Smooth muscle cell of the brain vasculature (primary cell): ENCODE measurements at regions not wholly inside any gene's neighbourhood (a gene's known extent, or its start where the extent isn't known, plus 50 kb on each side); places are given as distances from the start of the nearest gene placed in this dataset.

Experiments used
- DNase-seq: peaks from one replicate; pipeline ENCODE4 v3.0.0-alpha.2; 2012; ENCODE audit warnings: low read depth, low spot score

DNA sequence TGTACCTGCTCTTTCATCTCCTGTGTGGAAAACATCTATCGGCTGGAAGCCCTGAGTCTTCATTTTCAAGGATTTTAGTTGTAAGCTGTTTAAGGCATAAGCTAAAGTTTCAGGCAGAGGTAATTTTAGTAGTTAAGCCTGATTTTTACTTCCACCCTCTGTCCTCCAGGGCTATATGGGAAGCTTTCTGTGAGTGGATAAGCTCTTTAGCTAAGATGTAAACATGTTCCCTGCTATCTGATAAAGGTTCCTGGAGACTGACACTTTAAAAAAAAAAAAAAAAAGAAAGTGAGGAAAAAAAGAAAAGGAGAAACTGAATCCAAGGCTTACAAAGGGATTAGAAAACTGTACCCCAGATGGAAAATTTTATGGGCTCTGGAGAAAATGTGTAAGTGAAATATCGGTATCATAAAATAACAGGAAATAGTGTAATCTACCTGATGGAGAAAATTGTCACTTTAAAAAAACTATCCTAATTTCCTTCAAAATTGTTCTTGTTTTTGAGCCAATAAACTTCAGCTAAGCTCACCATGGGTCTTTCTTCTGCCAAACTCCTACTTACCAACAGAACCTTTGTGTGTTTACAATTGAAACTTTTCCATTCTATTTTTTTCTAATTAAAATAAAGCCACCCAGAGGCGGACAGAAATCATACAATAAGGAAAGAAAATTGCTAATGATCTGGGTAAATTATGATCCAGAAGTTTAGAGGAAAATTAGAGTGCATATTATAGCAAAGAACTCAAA lies 180.5 kb downstream of the TGFB2 start:
- no peak for DNase-seq

DNA sequence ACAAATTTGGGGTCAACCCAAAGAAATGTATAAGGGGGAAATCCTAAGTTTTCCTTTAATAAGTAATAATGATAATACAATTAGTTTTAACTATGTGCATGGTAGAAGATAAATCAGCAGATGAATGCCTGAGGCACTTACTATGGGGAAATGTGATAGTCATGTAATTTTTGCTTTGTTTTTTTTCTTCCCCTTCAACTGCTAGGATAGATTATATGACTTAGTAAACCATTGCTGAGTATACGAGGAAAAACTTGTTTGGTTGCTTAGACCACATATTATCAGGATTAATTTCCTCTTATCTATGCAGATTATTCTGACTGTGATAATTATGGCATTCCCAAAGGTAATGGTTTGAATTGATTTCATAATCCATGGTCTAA lies 181.1 kb downstream of the TGFB2 start:
- DNase-seq = no peak

- DNase-seq = no peak
Measured at GRCh38 chr1:218527737-218528136, 182.6 kb downstream of the TGFB2 start.

- no peak for DNase-seq
Measured at GRCh38 chr1:218529646-218530300, 184.6 kb downstream of the TGFB2 start.

GRCh38 chr1:218531936-218532335 lies 186.8 kb downstream of the TGFB2 start:
- DNase-seq = no peak

DNA sequence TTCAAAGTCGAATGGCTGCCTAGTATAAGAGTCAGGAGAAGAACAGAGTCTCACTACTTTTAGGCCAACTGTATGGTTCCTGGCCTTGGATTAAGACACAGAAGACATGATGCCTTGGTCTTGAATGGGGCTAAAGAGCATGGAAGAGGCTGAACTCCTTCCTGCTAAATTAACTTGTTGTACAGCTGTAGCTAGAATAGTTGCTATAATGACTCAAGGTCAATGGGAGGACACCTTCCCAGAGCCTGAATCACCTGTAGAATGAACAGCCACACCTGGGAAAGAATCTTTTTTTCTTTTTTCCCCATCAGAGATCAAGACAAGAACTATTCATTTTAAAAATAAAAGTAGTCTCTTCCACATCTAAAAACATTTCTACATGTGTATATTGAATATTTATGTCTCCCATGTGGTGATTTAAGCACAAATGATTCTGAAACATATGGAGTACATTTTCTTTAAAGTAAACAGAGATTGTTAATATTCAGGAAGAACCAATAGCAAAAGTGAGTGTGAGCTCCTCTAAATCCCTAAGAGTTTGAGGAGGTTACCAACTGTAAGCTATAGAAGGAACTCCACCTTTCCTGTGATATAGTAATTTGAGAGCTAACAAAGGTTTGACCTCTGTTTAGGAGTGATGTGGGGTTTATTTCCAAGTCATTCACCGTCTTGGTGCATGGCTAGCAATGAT lies 191.3 kb downstream of the TGFB2 start:
- no peak for DNase-seq

DNA sequence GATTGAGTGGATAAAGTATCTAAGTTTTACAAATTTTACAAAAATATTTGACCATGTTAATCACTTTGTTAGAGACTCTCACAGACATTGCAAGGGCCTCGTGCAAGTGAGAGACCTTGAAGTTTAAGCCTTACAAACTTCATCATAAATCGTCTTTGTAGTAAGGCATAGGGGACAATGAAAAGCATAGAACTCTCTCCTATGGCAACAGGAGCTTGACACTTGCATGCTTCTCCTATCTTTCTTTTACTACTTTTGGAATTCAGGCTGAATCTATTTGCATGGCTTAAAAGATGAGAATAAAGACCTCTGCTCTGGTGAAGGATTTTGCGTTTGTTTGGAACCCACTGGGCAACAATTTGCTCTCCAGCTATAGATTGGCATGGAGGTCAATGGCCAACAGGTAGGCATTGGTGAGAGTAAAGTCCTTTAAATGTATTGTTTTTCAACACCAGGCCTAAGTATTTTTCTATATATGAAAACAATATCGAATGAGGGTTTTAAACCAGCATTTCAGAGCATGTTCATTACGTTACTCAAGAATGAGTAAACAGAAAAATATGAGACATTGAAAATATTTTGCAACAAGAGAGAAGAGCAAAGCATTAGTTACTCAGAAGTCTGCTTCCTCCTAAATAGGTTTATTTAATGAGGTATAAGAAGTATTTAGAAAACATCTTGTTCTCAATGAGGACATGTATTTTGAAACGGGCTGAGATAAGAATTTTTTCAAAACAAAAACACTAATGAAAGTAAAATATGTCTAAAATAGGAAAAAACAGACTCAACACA lies 192.2 kb downstream of the TGFB2 start:
- no peak for DNase-seq

DNA sequence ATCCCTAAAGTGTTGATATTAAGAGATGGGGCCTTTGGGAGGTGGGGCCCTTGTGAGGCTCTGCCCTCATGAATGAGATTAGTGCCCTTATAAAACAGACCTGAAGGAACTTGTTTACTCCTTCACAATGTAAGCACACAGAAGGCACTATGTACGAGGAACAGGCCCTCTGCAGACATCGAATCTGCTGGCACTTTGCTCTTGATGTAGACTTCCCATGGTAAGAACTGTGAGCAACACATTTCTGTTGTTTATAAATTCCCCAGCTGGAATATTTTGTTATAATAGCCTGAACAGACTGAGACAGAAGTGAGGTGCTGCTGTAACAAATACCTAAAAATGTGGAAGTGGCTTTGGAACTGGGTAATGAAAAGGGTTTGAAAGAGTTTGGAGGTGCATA lies 193.2 kb downstream of the TGFB2 start:
- DNase-seq = no peak

DNA sequence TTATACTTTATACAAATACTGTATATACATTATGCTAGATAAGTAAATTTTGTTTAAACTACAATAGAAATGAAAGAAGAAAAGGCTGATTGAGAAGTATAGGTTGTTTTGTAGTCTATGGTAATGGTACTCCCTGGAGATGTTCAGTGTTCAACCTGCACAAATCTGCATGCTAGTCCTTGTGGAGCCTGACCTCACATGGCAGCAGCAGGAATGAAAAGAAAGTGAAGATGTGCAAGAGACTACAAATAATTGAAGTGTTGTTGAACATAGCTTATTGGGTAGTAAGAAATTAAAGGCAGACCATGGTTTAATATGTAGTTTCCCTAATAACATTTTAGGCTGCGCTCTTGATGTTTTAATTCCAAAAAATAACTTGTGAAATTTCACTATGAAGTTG lies 201.2 kb downstream of the TGFB2 start:
- no peak for DNase-seq

GRCh38 chr1:218547957-218548730 lies 203.0 kb downstream of the TGFB2 start:
- no peak for DNase-seq

- no peak for DNase-seq
Measured at GRCh38 chr1:218548764-218549163, 203.6 kb downstream of the TGFB2 start.

- DNase-seq = no peak
Measured at GRCh38 chr1:218553197-218553596, 208.1 kb downstream of the TGFB2 start.

DNA sequence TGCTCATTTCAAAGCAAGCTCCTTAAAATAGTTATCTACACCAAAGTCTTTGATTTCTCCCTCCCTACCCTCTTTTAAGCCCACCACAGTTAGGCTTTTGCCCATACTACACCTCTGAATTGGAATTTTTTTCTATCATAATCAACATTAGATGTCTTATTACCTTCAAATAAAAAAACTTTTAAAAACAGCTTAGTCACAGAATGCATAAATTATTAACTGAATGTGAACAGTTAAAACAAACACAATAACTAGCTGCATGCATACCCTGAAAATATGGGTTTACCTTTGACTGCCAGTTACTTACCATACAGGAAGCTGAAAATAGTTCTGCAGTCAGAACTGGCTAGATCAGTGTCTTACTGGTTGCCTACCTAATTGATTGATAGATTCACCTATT lies 210.9 kb downstream of the TGFB2 start:
- DNase-seq = no peak

DNA sequence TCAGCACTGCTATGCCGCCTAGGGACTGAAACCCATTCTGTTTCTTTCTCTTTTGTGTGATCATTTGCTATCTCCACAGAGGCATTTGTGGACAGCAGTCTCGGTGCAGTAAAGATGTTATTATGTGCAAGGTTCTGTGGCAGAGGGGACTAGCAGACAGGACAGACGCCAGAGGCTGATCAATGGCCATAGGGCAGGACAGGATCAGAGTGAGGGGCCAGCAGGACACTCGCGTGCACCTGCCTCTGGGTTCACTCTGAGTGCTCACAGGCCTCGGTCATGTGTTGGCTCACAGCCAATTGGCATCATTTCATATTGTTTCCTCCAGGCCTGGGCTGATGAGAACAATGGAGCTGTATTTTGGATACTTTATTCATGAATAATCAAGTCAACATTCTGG lies 212.6 kb downstream of the TGFB2 start:
- no peak for DNase-seq

GRCh38 chr1:218558271-218558810 lies 213.2 kb downstream of the TGFB2 start:
- DNase-seq = no peak

DNA sequence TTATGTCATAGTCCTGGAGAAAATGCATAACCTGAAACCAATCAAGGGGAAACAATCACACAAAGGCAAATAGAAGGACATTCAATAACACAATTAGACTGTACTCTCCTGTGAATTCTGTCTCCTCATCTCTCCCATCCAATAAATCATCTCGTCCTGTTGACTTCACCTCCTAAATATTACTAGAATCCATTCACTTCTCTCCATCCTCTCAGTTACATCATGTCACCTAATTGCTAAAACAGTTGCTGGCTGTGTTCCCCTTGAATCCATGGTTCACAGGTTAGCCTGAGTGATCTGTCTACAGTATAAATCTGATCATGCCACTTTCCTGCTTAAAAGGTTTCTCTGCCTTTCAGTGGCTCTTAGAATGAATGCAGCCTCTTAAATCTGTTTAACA lies 220.2 kb downstream of the TGFB2 start:
- no peak for DNase-seq

- DNase-seq = no peak
Measured at GRCh38 chr1:218568962-218569550, 223.9 kb downstream of the TGFB2 start.

- no peak for DNase-seq
Measured at GRCh38 chr1:218570456-218570855, 225.3 kb downstream of the TGFB2 start.

DNA sequence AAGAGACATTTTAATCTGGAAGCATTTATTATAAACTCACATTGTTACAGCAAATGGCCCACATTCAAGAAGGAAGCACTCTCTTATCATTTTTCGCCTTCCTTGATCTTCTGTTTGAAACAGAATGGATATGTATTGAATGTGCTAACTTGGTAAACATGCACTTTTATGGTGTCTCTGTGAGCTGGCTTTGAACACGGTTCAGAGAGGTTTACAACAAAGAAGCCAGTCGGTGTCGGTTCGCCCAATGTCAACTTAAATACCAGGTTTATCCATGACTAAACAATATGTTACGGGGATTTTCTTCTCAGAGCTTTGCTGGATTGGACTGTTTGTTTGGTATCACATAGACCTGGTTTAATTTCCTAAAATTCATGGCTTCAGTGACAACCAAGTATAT lies 226.4 kb downstream of the TGFB2 start:
- no peak for DNase-seq

DNA sequence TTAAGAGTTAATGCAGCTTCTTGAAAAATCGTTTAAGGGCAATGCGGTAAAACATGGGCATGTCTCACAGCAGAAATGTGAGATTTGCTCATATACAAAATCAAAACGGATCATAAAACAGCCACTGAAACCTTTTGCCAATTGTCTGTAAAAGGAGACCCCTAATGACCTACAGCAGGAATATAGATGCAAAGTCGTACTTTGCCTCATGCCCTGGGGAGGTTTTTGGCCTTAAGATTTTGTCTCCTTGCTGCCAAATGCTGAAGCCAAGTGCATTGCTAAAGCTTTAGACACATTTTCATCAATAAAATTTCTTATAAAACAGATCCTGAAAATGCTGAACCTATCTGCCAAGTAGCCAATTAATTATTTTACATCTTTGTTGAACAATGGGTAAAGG lies 226.9 kb downstream of the TGFB2 start:
- no peak for DNase-seq

- DNase-seq = no peak
Measured at GRCh38 chr1:218573925-218574324, 228.8 kb downstream of the TGFB2 start.
